ENCODE measurements at regions not wholly inside any gene's neighbourhood (a gene's known extent, or its start where the extent isn't known, plus 50 kb on each side); places are given as distances from the start of the nearest gene placed in this dataset.

DNA sequence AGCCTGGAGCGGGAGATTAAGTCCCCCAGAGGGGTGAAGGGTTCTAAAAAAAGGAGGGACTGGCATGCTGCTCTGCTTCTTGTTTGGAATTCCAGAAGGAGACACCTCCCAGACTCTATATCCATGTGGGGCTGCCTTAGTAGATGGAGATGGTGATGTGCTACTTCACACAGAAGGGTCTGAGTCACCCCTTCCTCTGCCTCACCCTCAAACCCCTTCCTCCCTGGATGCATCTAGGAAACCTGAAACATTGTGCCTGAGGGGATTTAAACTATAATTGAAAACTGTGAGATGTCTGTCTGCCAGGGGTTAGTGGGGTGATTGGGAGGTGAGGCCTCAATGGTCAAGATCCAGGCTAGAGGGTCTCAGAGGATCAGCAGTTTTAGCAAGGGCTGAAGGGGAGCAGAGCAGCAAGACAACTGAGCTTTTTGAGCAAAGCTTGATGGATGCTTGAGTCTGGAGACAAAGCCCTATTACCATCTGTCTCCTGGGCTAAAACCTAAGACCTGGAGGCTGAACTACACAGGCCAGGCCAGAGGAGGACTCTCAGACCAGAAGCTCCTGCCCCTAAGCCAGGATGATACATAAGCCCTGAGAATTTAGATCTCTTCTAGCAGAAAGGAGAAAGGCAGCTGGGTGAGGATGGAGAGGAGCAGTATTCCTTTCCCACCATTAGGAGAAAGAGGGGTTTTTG is 314.7 kb upstream of the ATP2B1 start:
- DNase-seq (ENCODE audit: low read depth in 4 of 4, low spot score in 3 of 4), result no peak

DNA sequence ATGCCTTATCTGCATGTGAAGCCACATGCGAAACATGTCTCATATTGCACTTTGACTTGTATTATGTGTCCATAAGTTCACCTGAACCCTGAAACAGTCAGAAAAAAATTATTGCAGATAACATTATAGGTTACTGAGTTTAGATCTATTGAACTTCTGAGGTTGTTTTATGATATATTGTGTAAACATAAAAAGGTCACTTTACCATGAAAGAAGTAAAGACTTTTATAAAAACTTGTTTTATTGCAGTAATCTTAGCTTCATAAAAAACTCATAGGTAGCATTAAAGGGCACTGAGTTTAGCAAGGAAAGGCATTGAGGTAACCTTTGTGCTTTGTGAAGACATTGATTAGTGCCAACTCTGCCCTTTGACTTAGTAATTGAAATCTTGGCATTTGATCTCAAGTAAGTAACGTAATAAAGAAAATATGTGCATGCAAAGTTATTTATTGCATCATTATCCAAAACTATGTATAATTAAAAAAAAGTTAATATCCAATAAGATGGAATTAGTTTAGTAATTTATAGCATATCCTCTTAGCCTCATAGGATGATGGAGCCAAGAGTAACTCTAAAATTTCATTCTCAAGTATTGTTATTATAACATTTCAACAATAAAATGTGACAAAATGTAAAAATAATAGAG is 313.3 kb upstream of the ATP2B1 start:
- DNase-seq (ENCODE audit: low read depth in 4 of 4, low spot score in 3 of 4), result no peak

DNA sequence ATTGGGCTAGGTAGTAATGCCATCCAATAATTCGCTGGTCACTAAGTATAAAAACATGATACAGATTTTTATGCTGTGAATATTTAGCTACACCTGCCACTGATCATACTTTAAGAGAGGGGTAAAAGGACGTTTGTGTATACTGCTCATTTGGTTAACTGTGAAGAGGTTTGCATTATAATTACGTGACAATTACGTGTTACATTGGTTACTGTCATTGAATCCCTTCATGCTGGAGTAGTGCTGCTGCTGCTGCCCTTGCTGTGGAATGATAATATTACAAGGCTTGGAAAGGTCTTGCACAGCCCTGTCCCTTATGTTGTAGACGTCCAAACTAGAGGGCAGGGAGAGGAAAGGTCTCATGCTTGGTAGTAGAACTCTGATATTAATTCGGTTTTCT is 312.2 kb upstream of the ATP2B1 start:
- DNase-seq (ENCODE audit: low read depth in 4 of 4, low spot score in 3 of 4), result no peak

DNA sequence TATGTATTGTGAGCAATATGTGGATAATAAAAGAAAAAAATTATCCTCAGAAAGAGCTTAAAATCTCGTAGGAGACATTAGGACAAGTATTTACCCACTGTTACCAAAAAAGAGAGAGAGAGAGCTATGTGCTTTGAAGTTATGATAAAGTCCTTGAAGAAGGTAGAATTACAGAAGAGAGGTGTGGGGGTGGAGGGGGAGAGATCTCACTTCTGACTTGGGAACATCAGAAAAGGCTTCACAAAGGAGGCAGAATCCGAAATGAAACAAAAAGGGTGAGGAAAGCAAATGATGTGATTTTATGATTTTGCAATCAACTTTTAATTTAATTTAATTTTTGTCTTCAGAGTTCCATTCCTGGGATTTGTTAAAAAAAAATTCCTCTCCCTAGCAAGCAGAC is 311.8 kb upstream of the ATP2B1 start:
- no peak for DNase-seq (ENCODE audit: low read depth in 4 of 4, low spot score in 3 of 4)

DNA sequence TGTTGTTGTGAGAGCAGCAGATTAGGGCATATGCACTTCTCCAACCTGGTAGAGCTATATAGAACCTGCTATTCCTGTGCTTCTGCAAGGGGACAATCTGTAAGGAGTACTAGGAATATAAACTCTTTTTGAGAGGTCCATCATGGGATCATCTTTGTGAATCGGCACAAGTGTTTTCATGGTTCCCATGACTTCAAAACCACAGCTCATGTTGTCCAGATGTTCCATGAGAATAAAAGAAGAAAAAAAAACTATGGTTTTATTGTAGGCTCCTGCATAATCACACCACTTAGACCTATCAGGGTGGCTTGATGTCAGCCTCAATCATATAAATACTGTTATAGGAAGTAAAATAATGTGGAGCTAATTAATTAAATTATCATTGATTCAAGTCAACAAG is 311.4 kb upstream of the ATP2B1 start:
- DNase-seq (ENCODE audit: low read depth in 4 of 4, low spot score in 3 of 4), result no peak

DNA sequence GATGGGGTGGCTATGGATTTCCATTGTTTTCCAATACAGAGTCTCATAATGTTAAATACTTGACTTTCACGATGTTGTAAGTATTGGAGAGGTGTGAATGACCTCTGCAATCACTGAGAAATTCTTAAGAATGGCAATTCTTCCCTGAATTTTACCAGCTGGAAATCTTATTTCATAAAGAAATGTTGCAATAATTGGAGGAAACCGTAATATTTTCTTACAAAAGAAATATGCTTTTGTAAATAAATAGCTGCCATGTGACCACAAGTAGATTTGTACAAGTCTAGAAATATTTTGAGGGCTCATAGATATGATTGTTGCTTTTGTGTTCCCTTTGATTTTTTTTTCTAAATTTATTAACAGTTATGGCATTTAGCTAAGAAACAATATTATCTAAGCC is 308.7 kb upstream of the ATP2B1 start:
- DNase-seq (ENCODE audit: low read depth in 4 of 4, low spot score in 3 of 4), result no peak

DNA sequence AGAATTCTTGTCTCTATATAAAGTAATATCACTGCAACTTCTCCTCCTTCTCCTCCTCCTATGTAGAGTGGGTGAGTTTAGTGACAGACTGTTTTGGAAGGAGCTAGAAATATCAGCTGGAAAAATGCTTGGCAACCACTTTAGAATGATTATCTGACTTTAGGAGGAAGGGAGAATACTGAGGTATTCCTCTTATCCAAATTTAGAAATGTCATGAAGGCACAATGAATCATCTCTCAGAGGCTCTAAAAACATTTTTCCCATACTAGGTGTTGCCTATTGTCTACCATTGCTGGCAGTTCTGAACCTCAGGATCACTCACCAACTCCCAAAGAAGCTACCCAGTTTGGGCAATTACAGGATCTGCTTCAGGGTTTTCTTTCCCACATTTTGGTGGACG is 306.6 kb upstream of the ATP2B1 start:
- no peak for DNase-seq (ENCODE audit: low read depth in 4 of 4, low spot score in 3 of 4)

DNA sequence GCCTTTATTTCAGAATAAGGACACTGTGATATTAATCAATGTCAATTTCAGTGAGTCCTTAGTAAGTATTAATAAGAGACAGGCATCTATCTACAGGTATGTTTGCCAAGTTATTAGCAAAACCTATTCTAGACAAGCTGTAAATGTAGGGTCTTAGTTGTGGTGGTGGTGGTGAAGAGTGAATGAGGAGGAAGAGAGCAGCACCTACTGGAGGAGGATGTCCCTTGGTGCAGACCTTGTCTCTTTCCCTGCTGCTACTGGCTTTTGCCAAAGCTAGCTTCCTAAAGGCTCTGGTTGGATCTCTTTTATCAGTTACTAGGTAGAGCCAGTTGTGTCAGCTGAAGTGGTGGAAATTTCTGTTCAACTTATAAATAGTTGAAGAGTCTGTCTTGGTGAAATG is 304.8 kb upstream of the ATP2B1 start:
- DNase-seq (ENCODE audit: low read depth in 4 of 4, low spot score in 3 of 4), result no peak

DNA sequence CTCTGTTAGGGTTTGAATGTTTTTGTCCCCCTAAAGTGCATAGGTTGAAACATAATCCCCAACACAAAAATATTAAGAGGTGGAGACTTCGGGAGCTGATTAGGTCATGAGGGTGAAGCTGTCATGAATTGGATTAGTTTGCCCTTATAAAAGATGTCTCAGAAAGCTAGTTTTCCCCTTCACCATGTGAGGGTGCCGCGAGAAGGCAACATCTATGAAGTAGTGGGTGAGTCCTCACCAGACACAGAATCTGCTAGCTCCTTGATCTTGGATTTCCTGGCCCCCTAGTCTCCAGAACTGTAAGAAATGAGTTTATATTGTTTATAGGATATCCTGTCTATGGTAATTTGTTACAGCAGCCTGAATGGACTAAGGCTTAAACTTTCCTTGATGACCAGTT is 301.5 kb upstream of the ATP2B1 start:
- DNase-seq (ENCODE audit: low read depth in 4 of 4, low spot score in 3 of 4), result no peak

DNA sequence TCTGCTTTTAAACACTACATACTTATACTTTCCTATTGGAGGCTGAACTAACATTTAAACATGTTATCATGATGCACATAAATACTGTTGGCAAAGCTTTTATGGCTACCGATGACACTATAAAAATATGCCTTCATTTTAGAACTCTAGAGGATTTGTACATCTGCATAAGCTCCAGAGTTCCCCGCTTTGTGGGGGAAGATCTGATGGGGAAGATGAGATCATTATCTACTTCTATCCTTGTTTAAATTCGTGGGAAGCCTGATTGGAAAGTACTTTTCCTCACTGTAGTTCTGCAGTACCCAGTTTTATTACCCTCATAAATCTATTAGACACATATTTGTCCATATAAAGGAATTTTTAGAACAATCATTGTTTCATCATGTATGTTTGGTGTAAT is 299.6 kb upstream of the ATP2B1 start:
- no peak for DNase-seq (ENCODE audit: low read depth in 4 of 4, low spot score in 3 of 4)

DNA sequence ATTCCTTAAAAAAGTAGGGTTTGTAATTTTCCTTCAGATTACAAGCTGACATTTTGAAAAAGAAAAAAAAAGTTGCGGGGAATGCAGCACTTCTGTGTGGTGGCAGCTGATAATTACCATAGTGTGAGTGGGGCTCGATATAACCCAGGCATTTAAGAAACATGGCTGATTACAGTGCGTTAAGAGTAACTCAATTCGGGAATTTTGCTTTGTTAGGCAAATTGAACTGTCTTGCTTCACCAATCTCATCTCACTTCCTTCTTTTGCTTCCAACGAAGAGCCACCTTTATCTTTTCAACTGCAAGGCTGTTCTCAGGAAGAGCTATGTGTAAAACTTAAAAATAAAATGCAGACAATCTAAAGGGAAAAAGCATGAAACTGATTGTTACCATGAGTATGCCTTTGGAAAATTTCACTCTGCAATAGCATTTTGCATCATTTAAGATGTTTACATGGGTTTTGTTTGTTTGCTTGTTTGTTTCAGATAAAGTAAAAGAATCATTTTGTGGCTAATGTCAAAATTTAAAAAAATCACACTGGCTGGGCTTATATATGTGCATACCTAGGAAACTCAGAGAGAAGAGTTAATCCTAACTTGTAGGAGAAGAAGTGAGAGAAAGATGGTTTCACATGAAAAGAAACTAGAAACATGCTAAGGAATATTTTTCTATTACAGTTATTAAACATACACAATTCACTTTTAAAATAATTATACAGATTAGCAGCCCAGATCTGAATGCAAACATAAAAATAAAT is 295.9 kb upstream of the ATP2B1 start:
- no peak for DNase-seq (ENCODE audit: low read depth in 4 of 4, low spot score in 3 of 4)

DNA sequence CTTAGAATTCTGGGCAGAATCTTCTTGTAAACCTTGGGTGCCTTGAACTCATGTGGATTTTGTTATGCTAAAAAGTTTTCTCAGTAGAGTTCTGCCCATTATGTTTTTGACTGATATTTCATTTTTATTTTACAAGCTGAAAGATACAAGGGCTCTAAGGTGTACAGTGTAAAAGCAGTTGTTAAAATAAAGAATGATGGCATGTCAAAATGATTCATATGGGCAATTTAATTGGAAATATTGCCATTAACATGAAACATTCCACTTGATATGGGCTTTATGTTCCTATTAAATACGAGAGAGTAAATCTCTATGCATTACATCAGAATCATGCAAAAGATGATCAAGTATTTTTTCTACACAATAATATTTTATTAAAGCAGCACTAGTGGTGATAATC is 295.1 kb upstream of the ATP2B1 start:
- DNase-seq (ENCODE audit: low read depth in 4 of 4, low spot score in 3 of 4), result no peak

DNA sequence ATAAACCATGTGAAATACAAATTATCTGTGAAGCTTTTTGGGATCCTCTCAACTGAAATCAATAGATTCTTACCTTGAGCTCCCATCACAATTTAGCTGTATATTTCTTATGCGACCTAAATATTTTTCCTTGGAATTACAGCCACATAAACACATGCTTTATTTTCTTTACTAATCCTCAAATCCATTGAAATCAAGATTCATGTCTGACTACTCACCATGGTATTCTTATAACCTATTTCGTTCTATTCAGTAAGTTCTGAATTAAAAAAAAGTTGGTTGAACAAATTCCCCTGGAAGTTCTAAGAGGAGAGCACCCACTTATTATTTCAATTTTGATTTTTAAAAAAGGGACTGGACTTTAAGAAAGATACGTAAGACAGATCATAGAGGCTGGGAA is 292.1 kb upstream of the ATP2B1 start:
- no peak for DNase-seq (ENCODE audit: low read depth in 4 of 4, low spot score in 3 of 4)

DNA sequence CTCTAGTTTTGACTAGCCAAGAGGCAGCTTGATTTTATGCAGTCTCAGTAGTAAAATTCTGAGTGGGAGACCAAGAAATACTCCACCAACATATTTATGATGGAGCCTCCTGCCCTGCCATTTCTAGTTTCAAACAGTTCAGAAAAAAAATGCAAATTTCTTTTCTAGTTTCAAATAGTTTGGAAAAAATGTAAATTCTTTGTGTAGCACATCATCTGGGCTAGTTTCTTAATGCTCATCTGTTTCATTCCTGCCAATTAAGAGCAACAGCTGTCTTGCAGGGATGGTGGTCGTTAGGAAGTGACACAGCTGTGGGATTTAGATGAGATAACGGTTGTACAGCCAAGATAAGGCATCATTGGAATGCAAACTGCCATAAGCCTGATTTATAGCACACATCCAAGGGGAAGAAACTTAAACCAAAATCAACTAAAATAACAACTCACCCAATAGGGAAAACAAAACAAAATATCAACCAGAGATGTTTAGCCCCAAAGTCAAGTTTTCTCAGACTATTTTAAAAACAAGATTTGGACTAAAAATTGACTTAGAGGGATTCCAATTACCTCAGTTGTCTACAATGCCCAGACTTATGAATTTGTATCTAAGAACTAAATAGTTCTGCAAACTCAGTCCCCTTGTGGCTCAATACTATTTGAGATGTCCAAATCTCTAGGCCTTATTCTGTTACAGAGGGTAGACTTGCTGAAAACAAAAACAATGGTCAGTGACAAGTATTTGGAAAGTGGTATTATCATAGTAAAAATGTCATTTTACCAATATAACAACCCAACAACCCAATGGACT is 291.3 kb upstream of the ATP2B1 start:
- DNase-seq (ENCODE audit: low read depth in 4 of 4, low spot score in 3 of 4), result no peak

DNA sequence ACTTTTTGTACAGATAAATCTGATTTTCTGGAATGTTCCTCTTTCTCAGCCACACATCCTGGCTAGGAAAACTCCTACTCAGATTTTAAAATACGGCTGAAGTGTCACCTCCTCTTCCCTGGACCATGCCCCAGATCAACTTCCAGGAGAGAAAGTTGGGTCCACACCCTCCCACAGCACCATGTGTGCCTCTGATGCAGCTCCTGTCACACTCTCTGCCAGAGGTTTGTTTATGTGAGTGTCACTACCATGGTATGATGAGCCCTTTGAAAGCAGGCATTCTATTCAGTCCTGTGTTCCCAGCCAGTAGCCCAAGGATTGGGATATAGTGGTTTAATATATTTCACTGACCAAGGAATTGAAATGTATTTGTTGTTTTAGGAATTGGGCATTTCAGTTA is 287.2 kb upstream of the ATP2B1 start:
- no peak for DNase-seq (ENCODE audit: low read depth in 4 of 4, low spot score in 3 of 4)

DNA sequence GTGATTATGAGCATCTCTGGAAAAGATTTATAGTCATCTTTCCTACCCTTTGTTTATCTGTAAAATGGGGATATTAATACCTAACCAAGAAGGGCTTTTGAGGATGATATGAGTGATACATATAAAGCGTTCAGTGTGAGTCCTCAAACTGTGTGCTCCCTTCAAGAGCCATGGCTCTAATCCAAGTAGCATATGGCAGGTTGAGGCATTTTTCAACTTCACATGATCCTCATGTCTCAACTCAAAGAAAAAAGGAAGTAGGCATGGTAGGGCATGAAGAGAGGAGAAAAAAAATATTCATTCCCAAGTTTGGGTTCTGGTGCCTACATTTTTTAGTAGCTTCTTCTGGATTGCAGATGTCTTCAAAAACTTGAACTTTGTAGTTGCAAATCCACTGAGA is 286.3 kb upstream of the ATP2B1 start:
- no peak for DNase-seq (ENCODE audit: low read depth in 4 of 4, low spot score in 3 of 4)

DNA sequence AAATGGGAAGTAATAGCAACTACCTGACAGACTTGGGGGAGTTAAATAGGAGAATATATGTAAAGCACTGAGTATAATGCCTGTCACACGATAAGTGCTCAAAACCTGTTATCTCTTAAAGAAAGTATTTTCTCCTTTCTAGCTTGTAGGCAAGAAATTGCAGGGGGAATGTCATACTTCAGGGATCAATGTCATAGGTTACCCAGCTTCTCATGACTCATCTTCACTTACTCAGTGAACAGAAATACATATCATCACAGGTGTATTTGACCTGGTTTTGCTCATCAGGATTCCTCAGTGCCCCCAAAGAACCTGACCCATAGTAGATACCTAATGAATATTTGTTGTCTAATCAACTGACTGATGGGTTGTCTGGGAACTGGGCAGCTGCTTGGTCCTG is 285.0 kb upstream of the ATP2B1 start:
- no peak for DNase-seq (ENCODE audit: low read depth in 4 of 4, low spot score in 3 of 4)

DNA sequence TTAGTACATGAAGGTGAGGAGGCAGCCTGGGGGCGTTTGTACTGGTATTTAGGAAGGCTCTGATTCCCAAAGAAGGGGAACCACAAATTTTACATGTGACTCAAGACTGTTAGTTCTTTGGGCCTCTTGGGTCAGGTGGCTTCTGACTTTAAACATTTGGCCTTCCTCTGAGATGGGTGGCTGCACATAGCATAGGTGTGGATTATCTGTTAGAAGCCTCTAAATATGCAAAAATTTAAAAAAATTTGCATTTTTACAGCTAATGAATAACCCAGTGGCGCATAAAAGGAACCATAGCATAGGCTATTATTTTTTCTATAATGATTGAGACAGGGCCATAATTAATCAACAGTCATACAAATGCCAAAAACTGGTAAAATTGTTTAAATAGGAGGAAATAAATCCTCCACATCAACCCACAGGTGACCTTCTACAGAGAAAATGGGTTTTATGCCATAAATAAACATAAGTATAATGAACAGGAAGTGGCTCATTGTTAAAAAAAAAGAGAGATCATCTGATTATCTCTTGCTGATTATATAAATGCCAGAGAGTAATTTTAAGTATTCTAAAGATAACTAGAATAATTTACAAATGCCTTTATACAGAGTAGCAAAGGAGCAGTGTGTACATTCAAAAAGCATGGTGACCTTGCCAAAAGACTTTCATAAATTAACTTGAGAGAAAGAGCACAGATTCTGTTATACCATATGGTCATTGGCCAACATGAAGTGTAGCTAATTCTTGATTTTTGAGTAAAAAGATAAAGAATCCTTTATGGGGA is 284.2 kb upstream of the ATP2B1 start:
- DNase-seq (ENCODE audit: low read depth in 4 of 4, low spot score in 3 of 4), result no peak

DNA sequence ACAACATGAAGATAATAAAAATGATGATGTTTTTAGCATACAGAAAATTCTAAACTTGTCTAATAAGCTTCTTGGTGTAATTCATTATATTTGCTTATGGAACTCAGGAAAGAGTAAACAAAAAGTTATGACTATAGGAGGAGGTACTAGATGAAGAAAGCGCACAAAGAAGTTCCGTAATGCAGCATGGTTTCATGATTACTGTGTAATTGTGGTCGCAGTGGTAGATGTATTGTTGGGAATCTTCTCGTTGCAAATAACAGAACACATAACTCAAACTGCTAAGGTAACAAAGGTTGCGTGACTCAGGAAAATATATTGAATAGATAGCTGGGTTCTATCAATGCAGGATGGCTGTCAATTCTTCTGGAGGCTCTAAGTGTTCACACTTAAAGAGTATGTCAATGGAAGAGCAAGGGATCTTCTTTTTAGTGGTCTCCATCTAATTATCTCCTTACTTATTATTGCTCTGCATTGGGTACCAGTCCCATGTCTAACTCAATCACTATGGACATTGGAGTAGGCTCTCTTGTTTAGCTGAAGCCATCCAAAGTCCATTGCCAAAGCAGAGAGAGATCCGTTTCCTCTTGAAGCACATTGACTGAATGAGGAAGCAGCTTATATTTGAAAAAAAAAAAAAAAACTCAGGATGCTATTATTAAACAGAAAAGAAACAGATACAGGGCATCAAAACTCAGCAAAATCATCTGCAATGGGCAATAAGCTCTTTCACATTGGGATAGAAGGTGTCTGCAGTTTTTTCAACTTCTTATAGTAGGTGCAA is 283.4 kb upstream of the ATP2B1 start:
- no peak for DNase-seq (ENCODE audit: low read depth in 4 of 4, low spot score in 3 of 4)
